NCI-H2227 (cell line): ENCODE measurements at regions not wholly inside any gene's neighbourhood (a gene's known extent, or its start where the extent isn't known, plus 50 kb on each side); places are given as distances from the start of the nearest gene placed in this dataset.
"Not testable (repeated sequence)": the region's sequence is repeated elsewhere in the genome, so short reads cannot be mapped to it uniquely, and the experiment has no call there.

Source experiments
- DNase-seq: peaks from one replicate; lab custom pipeline; 2025; ENCODE audit not compliant: unreplicated experiment; lab: John Stamatoyannopoulos, UW

- no peak for DNase-seq
These were observed 470.3 kb downstream of the OMA1 start for GRCh38 chr1:58076258-58076657.

DNA sequence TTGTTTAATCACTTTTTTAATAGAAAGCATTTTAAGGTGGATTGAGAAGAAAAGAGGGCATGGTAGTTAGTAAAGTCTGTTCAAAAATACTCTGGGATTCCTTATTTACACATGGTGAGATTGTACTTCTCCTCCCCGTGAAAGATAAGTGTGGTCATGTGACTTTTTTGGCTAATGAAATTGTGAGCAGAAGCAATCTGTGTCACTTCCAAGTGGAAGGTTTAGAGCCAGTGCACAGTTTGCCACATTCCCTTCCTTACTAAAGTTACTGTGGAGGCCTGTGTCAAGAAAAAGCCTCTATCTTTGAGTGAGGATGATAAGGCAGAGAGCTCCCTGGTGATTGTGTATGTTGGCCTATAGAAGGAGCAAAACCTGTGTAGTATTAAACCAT lies 471.3 kb downstream of the OMA1 start:
- DNase-seq = no peak

DNA sequence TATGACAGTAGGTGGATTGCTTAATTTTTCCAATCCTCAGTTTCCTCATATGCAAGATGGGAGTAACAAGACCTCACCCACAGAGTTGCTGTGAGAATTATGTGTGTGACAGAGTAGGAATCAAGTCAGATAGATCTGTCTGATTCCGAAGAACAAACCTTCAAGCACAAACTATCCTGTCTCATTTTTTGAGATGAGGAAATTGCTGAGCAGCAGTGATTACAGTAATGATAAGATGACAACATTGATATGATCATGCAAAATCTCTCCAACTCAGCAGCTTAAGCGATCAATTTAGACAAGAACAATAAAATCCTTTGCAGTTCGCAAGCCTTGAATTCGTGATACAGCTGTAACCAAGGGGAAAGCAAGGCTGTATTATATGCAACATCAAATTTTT lies 474.1 kb downstream of the OMA1 start:
- no peak for DNase-seq

DNA sequence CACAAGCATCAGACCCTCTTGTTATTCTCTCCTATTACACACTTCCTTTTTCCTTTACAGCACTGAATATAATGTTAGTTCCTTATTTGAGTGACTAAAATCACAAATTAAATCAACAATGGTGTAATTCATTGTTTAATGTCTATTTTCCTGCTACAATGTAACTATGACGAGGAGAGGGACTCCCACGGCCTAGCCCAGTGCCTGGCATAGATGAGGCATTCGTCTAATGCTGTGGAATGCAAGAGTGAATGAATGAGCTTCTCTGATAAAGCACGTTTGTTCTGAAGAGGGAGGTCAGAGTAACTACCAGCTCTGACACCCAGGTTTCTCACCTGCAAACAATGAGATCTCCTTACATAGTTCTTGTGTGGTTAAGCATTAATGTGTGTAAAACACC lies 479.4 kb downstream of the OMA1 start:
- DNase-seq = no peak

DNA sequence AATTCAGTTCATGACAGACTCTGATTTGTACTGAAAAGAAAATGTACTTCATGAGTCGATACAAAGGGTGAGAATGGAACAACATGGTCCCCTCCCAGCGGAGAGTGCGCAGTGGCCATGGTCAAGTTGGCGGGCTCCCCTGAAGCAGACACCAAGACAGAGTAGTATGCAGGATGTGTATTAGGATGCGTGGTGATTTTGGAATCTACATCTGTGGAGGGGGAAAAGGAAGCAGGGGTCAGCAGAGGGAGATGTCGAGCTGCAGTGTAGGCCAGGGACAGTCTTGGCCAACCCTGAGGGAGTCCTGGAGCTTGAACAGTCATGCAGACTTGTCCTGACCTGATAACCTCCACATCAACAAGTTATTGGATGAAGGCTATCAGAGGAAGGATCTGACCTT lies 481.0 kb downstream of the OMA1 start:
- no peak for DNase-seq

- no peak for DNase-seq
These were observed 482.4 kb downstream of the OMA1 start for GRCh38 chr1:58064166-58064565.

DNA sequence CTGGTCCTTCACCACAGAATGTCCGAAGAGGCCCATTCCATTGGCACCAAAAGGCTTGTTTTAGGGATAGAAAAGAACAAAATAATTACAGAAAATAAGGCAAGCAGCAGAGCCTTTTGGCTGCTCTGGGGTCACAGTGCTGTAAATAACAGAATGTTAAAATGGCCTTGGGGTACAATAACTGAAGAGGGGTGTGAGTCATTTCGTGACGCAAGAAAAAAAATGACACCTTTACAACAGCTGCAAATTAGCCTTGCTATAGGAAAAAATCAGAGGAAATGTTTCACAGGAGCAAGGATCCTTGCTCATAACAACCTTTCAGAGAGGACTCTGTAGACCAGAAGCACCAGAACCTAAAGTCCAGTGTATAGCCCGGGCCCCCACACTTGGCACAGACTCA lies 483.4 kb downstream of the OMA1 start:
- DNase-seq = no peak

DNA sequence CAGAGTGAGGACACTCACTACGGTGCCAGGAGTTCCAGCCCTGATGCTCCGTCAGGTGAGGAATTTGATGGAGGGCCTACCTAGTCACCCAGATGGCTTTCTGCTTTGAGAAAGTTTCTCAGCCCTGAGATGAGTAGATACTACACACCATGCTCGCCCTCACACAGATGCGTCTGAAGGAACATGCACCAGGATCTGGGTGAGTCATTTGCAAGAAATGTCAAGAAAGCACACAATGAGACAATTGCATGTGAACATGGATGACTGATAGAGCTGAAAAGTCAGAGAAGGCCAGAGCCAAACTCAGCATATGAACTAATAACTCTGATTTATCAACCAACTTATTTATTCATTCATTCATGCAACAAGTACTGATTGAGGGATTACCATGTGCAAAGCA lies 483.9 kb downstream of the OMA1 start:
- DNase-seq = no peak

DNA sequence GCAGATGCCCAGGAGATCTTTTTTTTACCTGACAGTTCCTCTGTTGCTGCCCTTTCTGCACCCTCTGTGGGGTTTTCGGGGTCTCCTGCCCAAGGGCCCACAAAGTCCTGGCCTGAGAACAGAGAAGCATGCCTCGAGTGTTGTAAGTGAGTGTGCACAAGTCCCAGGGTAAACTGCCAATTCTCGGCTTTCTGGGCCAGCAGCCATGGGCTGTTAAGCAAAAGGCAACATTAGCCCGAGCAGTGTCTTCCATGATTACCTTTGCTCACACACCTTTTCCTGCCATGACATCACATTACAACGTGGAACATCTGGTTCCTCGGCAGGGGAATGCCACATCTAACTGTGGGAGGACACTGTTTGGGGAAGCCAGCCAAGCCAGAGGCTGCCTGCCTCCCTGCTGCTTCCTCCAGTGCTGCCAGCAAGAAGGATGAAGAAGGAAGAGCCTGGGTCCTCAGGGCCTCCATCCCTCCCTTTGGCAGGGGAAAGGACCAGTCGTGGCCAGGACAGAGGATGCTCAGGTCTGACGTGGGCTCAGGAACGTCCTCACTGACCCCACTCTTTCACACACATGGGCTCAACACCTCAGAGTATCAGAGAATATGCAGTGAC lies 485.9 kb downstream of the OMA1 start:
- DNase-seq = no peak

DNA sequence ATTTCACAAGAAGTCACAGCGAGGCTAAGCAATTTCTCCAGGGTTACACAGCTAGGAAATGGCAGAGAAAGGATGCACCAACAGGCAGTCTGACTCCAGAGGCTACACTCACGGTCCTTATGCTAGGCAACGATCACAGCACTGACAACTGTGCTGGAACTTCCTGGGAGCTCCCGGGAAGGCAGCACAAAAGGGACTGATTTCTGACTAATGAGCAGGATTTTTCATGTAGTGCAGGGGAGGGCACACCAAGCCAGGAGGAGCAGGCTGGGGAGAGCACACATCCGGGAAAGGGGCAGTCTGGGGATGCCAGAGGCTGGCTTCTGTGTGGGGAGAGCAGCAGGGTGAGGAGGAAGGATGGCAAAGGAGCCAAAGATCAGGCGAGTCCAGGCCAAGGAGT lies 486.7 kb downstream of the OMA1 start:
- DNase-seq = no peak

GRCh38 chr1:58058323-58058722 lies 488.2 kb downstream of the OMA1 start:
- peak; percentile 14 for DNase-seq

- no peak for DNase-seq
These were observed 488.7 kb downstream of the OMA1 start for GRCh38 chr1:58057826-58058225.

DNA sequence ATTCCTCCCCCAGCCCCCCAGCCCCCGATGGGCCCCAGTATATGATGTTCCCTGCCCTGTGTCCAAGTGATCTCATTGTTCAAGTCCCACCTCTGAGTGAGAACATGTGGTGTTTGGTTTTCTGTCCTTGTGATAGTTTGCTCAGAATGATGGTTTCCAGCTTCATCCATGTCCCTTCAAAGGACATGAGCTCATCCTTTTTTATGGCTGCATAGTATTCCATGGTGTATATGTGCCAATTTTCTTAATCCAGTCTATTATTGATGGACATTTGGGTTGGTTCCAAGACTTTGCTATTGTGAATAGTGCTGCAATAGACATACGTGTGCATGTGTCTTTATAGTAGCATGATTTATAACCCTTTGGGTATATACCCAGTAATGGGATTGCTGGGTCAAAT lies 495.3 kb downstream of the OMA1 start:
- not testable (repeated sequence) for DNase-seq

- DNase-seq = peak; percentile 29
These were observed 499.2 kb downstream of the OMA1 start for GRCh38 chr1:58047265-58047858.

- no peak for DNase-seq
These were observed 501.3 kb downstream of the OMA1 start for GRCh38 chr1:58045094-58045705.

DNA sequence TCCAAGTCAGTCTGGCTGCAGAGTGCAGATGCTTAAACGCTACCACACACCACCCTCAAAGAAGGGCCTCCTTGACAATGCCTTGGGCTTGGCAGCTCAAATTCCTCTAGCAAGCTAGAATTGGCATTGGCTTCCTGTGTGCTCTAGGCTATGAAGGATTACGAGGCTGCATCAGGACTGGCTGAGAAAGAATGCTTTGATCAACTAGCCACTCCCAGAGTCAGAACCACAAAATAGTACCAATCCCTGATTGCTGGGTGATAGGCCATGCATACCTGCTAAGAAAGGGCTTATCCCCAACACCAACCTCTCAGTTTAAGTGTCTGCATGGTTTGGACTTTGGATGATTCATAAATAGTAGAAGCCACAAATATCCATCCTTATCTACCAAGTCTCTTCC lies 504.9 kb downstream of the OMA1 start:
- no peak for DNase-seq

DNA sequence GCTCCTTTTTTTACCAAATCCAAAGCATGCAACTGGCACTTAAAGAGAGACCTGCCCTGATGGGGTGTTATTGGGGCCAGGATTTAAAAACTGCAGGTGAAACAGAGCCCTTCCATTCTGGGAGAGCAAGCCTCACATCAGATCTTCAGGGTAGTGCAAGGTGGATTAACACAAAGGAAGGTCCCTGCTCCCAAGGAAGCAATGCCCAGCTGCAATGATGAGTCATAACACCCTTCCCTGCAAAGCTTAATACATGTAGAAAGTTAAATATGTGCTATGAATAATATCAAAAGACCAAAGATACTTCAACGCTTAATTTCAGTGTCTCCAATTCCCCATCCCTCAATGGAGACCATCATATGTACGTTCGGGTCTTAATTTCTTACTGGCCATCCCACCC lies 508.0 kb downstream of the OMA1 start:
- DNase-seq = no peak

GRCh38 chr1:58035523-58035922 lies 511.0 kb downstream of the OMA1 start:
- no peak for DNase-seq

- DNase-seq = no peak
These were observed 513.2 kb downstream of the OMA1 start for GRCh38 chr1:58033311-58033710.

DNA sequence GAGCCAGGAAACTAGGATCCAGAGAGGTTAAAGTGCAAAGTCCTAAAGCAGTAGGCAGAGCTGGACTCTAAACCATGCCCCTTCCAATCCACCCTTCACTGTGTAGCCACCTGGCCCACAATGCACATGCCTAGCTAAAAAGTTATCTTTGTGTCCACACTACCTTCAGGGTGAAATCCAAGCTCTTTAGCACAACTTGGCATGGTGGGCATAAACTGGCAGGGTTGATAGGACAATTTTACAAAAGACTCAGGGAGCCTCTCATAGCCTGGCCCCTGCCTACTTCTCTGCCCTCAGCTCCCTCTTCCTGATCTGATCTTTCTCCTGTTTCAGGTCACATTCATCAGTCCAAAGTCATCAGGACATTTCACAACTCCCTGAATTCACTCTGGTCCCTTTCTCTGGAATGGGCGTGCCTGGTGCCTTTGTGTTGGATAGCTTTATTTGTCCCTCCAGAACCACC lies 513.9 kb downstream of the OMA1 start:
- DNase-seq = no peak

DNA sequence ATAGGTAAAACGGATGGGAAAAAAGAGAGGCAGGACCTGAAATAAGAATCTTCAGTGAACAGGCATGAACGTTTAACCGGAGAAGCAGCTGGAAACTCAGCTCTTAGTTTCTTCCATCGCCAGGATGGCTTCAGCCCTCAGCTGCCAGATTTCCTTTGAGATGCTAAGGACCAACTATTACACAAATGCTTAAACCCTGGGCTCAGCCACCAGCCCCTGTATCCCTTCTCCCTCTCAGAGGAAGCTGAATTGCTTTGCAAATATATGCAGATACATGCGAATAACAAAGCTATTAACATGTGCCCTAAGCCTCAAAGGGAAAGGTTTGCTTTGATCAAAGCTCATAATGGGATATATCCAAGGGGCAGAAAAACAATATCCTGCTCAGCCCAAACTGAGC lies 515.1 kb downstream of the OMA1 start:
- no peak for DNase-seq

- no peak for DNase-seq
These were observed 516.1 kb downstream of the OMA1 start for GRCh38 chr1:58030456-58030855.

DNA sequence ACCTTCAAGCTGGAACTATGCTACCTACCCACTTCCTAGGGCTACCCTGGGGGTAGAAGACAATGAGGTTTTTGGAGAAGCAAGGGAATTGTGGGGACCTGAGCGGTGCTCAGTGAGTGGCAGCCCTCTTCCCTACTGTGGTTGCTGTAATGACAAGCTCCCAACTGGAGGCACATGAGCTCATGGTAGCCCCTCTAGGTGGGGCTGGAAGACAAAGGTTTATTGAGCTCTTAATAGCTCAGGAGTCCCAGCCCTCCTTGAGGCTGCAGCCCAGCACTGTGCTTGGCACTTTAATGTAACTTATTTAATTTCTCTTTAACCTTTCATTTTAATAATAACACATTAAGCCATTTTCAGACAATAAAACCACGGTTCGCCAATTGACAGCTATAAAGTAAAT lies 528.9 kb downstream of the OMA1 start:
- no peak for DNase-seq
